ENCODE measurements at regions not wholly inside any gene's neighbourhood (a gene's known extent, or its start where the extent isn't known, plus 50 kb on each side); places are given as distances from the start of the nearest gene placed in this dataset.
"Not testable (repeated sequence)": the region's sequence is repeated elsewhere in the genome, so short reads cannot be mapped to it uniquely, and the experiment has no call there.

- DNase-seq (ENCODE audit: low read depth): not testable (repeated sequence)
These were observed 280.0 kb downstream of the GOLGA6L6 start for GRCh38 chr15:20261321-20262280.

GRCh38 chr15:20260650-20261049 is 280.9 kb downstream of the GOLGA6L6 start:
- not testable (repeated sequence) for DNase-seq (ENCODE audit: low read depth)

- not testable (repeated sequence) for DNase-seq (ENCODE audit: low read depth)
These were observed 281.9 kb downstream of the GOLGA6L6 start for GRCh38 chr15:20259559-20260190.

DNA sequence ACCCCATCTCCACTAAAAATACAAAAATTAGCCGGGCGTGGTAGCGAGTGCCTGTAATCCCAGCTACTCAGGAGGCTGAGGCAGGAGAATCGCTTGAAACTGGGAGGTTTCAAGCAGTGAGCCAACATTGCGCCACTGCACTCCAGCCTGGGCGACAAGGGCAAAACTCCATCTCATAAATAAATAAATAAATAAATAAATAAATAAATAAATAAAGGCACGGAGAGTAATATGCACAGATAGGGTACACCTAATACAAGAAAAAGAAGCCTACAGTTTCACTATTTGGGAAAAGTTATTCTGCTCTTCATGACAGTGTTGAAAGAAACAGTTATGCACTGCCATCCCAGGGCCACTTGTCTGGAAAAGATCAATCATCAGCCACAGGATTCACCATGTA is 285.2 kb downstream of the GOLGA6L6 start:
- DNase-seq (ENCODE audit: low read depth): not testable (repeated sequence)

DNA sequence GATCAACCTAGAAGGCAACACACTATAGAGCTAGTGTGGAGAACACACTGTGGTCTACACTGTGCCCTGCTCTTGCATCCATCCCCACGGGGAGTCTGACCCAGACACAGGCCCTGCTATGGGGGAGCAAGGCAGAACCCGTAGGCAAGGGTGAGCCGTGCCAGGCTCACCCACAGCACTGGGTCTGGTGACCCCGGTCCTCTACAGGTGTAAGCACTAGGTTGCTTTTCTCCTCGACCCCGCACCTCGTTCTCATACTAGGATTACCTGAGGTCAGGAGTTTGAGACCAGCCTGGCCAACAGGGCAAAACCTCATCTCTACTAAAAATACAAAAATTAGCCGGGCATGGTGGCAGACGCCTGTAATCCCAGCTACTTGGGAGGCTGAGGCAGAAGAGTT is 286.0 kb downstream of the GOLGA6L6 start:
- not testable (repeated sequence) for DNase-seq (ENCODE audit: low read depth)

DNA sequence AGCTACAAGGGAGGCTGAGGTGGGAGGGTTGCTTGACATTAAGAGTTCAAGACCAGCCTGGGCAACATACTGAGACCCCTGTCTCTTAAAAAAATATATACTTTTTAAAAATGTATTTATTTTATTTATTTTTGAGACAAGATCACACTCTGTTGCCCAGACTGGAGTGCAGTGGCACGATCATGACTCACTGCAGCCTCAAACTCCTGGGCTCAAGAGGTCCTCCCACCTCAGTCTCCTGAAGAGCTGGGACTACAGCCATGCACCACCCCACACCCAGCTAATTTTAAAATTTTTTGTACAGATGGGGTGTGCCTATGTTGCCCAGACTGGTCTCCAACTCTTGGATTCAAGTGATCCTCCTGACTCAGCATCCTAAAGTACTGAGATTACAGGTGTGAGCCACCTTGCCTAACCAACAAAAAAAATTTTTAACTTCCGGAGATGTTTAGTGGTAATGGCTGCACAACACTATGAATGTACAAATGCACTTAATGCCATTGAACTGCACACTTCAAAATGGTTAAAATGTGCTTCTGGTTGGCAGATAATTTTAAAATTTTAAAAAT is 288.5 kb downstream of the GOLGA6L6 start:
- DNase-seq (ENCODE audit: low read depth): not testable (repeated sequence)

- not testable (repeated sequence) for DNase-seq (ENCODE audit: low read depth)
These were observed 289.6 kb downstream of the GOLGA6L6 start for GRCh38 chr15:20252040-20252439.

DNA sequence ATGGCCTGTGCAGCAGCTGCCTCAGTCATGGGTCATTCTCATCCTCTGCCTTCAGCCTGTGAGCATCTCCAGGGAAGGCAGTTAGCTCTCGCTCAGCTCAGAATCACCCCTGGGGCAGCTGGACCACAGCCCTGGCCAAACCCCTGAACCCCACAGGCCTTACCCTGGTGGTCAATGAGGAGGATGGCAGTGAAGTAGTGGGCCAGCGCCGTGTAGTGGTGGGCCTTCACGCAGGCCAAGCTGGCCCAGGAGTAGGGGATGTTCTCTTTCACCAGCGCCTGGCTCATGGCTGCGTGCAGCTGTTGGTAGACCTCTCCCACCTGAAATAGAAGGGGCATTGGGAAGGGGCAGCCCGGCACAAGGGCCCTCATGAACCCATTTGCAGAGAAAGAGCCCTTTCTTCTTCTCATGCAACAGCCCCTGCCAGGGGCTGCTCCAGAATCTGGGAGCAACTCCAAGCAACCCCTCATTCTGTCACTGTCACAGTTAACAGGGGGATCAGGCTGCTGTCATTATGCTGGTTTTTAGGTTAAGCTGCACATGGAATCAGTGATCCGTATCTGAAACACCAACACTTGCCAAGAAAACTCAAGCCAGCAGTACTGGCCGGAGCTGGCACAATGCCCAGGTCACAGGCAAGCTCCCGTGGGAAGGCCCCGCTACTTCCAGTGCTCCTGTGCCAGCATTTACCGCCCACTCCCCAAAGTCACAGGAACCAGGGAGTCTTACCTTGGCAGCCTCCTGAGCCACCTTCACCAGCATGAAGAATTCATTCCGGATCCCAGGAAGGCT is 290.2 kb downstream of the GOLGA6L6 start:
- not testable (repeated sequence) for DNase-seq (ENCODE audit: low read depth)

DNA sequence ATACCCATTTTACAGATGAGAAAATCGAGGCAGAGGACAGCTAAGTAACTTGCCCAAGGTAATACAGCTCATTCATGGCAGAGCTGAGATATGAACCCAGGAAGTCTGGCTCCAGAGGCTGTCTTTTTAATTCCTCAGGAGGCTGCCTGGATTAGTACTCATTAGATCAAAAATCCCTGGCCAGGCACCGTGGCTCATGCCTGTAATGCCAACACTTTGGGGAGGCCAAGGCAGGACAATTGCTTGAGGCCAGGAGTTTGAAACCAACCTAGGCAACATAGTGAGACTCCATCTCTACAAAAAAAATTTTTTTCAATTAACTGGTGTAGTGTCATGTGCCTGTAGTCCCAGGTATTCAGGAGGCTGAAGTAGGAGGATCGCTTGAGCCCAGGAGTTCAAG is 291.4 kb downstream of the GOLGA6L6 start:
- DNase-seq (ENCODE audit: low read depth): not testable (repeated sequence)

- not testable (repeated sequence) for DNase-seq (ENCODE audit: low read depth)
These were observed 292.0 kb downstream of the GOLGA6L6 start for GRCh38 chr15:20249677-20249970.

DNA sequence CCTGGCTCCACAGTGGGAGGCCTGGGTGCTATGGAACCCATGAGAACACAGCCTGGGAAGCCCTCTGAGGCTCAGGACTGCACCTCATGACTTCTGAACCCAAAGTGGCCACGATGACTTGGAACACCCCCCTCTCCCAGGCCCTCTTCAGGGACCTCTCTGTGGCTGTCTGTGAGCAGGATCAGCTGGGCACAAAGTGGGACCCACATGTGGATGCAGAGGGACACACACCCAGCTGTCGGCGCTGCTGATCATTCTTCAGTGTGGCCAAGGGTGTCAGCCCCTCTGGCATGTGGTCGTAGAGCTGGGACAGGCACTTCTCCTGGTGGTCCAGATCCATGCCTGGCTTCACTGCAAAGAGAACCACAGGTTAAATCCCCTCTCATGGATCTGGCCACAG is 293.2 kb downstream of the GOLGA6L6 start:
- DNase-seq (ENCODE audit: low read depth): not testable (repeated sequence)

GRCh38 chr15:20247137-20247536 is 294.5 kb downstream of the GOLGA6L6 start:
- not testable (repeated sequence) for DNase-seq (ENCODE audit: low read depth)

DNA sequence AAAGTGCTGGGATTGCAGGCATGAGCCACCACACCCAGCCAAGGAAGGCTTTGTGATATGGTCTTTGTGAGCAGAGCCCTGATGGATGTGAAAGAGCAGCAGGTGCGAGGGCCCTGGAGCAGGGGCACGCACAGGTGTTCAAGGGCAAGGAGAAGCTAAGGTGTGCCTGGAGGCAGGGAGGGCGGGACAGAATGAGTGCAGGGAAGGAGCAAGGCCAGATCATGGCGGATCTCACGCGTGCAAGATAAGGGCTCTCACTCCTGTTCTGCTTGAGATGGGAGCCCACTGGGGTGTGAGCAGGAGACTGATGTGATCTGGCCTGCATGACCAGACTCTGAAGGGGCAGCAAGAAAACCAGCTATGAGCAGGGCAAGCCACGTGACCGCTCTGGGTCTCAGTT is 295.0 kb downstream of the GOLGA6L6 start:
- DNase-seq (ENCODE audit: low read depth): not testable (repeated sequence)

DNA sequence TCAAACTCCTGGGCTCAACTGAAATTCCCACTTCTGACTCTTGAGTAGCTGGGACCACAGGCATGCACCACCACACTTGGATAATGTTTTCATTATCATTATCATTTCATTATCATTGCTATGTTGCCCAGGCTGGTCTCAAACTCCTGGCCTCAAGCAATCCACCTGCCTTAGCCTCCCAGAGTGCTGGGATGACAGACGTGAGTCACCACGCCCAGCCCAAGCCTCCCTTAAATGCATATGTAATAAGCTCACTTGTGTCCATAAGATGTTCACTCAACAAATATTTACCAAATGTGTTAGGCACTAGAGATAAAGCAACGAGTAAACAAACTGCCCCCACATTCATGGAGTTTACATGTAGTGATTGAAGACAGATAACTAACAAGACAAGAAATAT is 295.7 kb downstream of the GOLGA6L6 start:
- DNase-seq (ENCODE audit: low read depth): not testable (repeated sequence)

DNA sequence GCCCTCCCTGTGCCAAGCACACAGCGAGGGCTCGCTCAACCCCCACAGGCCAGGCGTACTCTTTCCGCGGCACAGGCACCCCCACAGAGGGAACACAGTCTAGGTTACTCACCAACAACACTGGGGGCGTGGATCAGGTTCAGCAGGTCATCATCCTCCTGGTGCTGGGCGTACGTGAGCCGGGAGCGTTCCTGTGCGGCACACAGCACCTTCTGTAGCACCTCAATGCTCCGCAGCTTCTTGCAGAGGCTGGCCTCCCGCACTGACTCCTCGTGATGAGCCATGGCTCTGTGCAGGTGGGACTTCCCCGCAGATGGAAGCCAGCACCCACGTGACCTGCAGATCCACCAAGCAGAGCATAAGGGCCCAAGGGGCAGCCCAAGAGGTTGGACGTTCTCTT is 296.8 kb downstream of the GOLGA6L6 start:
- DNase-seq (ENCODE audit: low read depth): not testable (repeated sequence)

- DNase-seq (ENCODE audit: low read depth): not testable (repeated sequence)
These were observed 297.9 kb downstream of the GOLGA6L6 start for GRCh38 chr15:20243486-20244240.

DNA sequence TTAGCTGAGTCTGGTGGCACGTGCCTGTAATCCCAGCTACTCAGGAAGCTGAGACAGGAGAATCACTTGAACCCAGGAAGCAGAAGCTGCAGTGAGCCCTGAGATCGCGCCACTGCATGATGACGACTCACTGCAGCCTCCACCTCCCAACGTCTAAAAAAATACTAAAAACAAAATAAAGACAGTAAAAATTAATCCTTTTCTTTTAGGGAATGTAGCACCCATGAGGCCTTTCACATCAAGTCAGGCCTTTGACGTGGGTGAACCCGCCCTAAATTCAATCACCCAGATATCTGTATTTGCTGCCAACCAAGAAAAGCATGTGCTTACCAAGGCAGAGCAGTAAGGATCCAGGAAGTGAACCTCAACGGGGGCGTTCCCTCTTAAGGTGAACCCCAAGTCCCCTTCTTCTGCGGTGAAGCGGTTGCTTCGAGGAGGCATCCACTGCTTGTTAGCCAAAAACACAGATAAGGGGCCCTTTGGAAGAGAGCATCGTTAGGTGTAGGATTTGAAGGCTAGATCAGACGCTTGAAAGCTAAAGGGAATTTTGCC is 301.2 kb downstream of the GOLGA6L6 start:
- not testable (repeated sequence) for DNase-seq (ENCODE audit: low read depth)

GRCh38 chr15:20239186-20239585 is 302.4 kb downstream of the GOLGA6L6 start:
- not testable (repeated sequence) for DNase-seq (ENCODE audit: low read depth)

- not testable (repeated sequence) for DNase-seq (ENCODE audit: low read depth)
These were observed 304.2 kb downstream of the GOLGA6L6 start for GRCh38 chr15:20237256-20238020.

DNA sequence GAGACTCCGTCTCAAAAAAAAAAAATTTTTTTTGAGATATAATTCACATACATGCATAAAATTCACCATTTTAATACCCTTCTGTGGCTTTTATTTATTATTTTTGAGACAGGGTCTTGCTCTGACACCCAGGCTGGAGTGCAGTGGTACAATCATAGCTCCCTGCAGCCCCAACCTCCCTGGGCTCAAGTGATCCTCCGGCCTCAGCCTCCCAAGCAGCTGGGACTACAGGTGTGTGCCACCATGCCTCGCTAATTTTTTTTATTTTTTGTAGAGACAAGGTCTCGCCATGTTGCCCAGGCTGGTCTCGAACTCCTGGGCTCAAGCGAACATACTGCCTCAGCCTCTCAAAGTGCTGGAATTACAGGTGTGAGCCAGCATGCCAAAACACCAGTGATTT is 305.9 kb downstream of the GOLGA6L6 start:
- not testable (repeated sequence) for DNase-seq (ENCODE audit: low read depth)
